GM18867 (cell line): ENCODE measurements at regions not wholly inside any gene's neighbourhood (a gene's known extent, or its start where the extent isn't known, plus 50 kb on each side); places are given as distances from the start of the nearest gene placed in this dataset.

Source experiments
- ATAC-seq: cut with Tn5 transposase; IDR thresholded peaks from one replicate; pipeline ENCODE4 v1.9.1; 2021; ENCODE audit warnings: mild to moderate bottlenecking, moderate library complexity; ENCODE audit not compliant: unreplicated experiment

GRCh38 chr10:83037653-83038052 is 1101.7 kb upstream of the GHITM start:
- no peak for ATAC-seq

- ATAC-seq = no peak
Observed at GRCh38 chr10:83038631-83039030, 1100.7 kb upstream of the GHITM start.

GRCh38 chr10:83045731-83046130 is 1093.6 kb upstream of the GHITM start:
- no peak for ATAC-seq

- no peak for ATAC-seq
Observed at GRCh38 chr10:83050815-83051214, 1088.5 kb upstream of the GHITM start.

- ATAC-seq = no peak
Observed at GRCh38 chr10:83062871-83063270, 1076.4 kb upstream of the GHITM start.

GRCh38 chr10:83073472-83073871 is 1065.8 kb upstream of the GHITM start:
- ATAC-seq = no peak

- ATAC-seq = no peak
Observed at GRCh38 chr10:83075016-83075814, 1064.1 kb upstream of the GHITM start.

GRCh38 chr10:83075815-83076355 is 1063.4 kb upstream of the GHITM start:
- ATAC-seq = no peak

- ATAC-seq = no peak
Observed at GRCh38 chr10:83076443-83076842, 1062.9 kb upstream of the GHITM start.

GRCh38 chr10:83078160-83078559 is 1061.1 kb upstream of the GHITM start:
- ATAC-seq = no peak

- ATAC-seq = no peak
Observed at GRCh38 chr10:83078645-83079044, 1060.7 kb upstream of the GHITM start.

GRCh38 chr10:83083831-83084230 is 1055.5 kb upstream of the GHITM start:
- ATAC-seq = no peak

- ATAC-seq = no peak
Observed at GRCh38 chr10:83089335-83089734, 1050.0 kb upstream of the GHITM start.

GRCh38 chr10:83104616-83105015 is 1034.7 kb upstream of the GHITM start:
- no peak for ATAC-seq

GRCh38 chr10:83108565-83109333 is 1030.6 kb upstream of the GHITM start:
- ATAC-seq = no peak

- ATAC-seq = no peak
Observed at GRCh38 chr10:83119346-83119745, 1020.0 kb upstream of the GHITM start.

GRCh38 chr10:83122336-83122735 is 1017.0 kb upstream of the GHITM start:
- no peak for ATAC-seq

- ATAC-seq = no peak
Observed at GRCh38 chr10:83127942-83128575, 1011.2 kb upstream of the GHITM start.

- no peak for ATAC-seq
Observed at GRCh38 chr10:83140811-83141210, 998.5 kb upstream of the GHITM start.

- no peak for ATAC-seq
Observed at GRCh38 chr10:83142074-83142563, 997.2 kb upstream of the GHITM start.

GRCh38 chr10:83144461-83144860 is 994.8 kb upstream of the GHITM start:
- no peak for ATAC-seq
